Activated CD4-positive, alpha-beta T cell treated with anti-CD3 and anti-CD28 coated beads, Interleukin-10, Interleukin-2, amounts not matched to agents 100 ng/mL and 50 ng/mL, durations not matched to agents 16 hours and 8 hours (primary cell): ENCODE measurements at regions not wholly inside any gene's neighbourhood (a gene's known extent, or its start where the extent isn't known, plus 50 kb on each side); places are given as distances from the start of the nearest gene placed in this dataset.
"Not testable (repeated sequence)": the region's sequence is repeated elsewhere in the genome, so short reads cannot be mapped to it uniquely, and the experiment has no call there.

ENCODE experiments used
- DNase-seq: peaks from one replicate; pipeline ENCODE4 v3.0.0-alpha.2; 2020

GRCh38 chr17:53316988-53317387, 505.7 kb upstream of the KIF2B start:
- DNase-seq = no peak

- DNase-seq = no peak
Observed at GRCh38 chr17:53316073-53316472, 506.7 kb upstream of the KIF2B start.

GRCh38 chr17:53314521-53314920, 508.2 kb upstream of the KIF2B start:
- DNase-seq = no peak

- no peak for DNase-seq
Observed at GRCh38 chr17:53313746-53314145, 509.0 kb upstream of the KIF2B start.

- DNase-seq = no peak
Observed at GRCh38 chr17:53278466-53278865, 544.3 kb upstream of the KIF2B start.

- no peak for DNase-seq
Observed at GRCh38 chr17:53273126-53273525, 549.6 kb upstream of the KIF2B start.

GRCh38 chr17:53270936-53271335, 551.8 kb upstream of the KIF2B start:
- no peak for DNase-seq

GRCh38 chr17:53264730-53265129, 558.0 kb upstream of the KIF2B start:
- no peak for DNase-seq

GRCh38 chr17:53253956-53254597, 568.6 kb upstream of the KIF2B start:
- no peak for DNase-seq

- DNase-seq = no peak
Observed at GRCh38 chr17:53249036-53249435, 573.7 kb upstream of the KIF2B start.

GRCh38 chr17:53234138-53234537, 588.6 kb upstream of the KIF2B start:
- no peak for DNase-seq

GRCh38 chr17:53227514-53227913, 595.2 kb upstream of the KIF2B start:
- DNase-seq = no peak

- DNase-seq = no peak
Observed at GRCh38 chr17:53227111-53227510, 595.6 kb upstream of the KIF2B start.

- DNase-seq = no peak
Observed at GRCh38 chr17:53219821-53220220, 602.9 kb upstream of the KIF2B start.

- no peak for DNase-seq
Observed at GRCh38 chr17:53218723-53219122, 604.0 kb upstream of the KIF2B start.

- DNase-seq = no peak
Observed at GRCh38 chr17:53217311-53217710, 605.4 kb upstream of the KIF2B start.

GRCh38 chr17:53208935-53209334, 613.8 kb upstream of the KIF2B start:
- not testable (repeated sequence) for DNase-seq

GRCh38 chr17:53193044-53193443, 629.7 kb upstream of the KIF2B start:
- DNase-seq = no peak

GRCh38 chr17:53191878-53192277, 630.8 kb upstream of the KIF2B start:
- no peak for DNase-seq

- DNase-seq = no peak
Observed at GRCh38 chr17:53186001-53186400, 636.7 kb upstream of the KIF2B start.

GRCh38 chr17:53176629-53177028, 646.1 kb upstream of the KIF2B start:
- no peak for DNase-seq

GRCh38 chr17:53168413-53168812, 654.3 kb upstream of the KIF2B start:
- no peak for DNase-seq

- DNase-seq = no peak
Observed at GRCh38 chr17:53166731-53167130, 656.0 kb upstream of the KIF2B start.

- no peak for DNase-seq
Observed at GRCh38 chr17:53150101-53150698, 672.5 kb upstream of the KIF2B start.

GRCh38 chr17:53149316-53149715, 673.4 kb upstream of the KIF2B start:
- no peak for DNase-seq
